ENCODE measurements at regions not wholly inside any gene's neighbourhood (a gene's known extent, or its start where the extent isn't known, plus 50 kb on each side); places are given as distances from the start of the nearest gene placed in this dataset.
"Not testable (repeated sequence)": the region's sequence is repeated elsewhere in the genome, so short reads cannot be mapped to it uniquely, and the experiment has no call there.

DNA sequence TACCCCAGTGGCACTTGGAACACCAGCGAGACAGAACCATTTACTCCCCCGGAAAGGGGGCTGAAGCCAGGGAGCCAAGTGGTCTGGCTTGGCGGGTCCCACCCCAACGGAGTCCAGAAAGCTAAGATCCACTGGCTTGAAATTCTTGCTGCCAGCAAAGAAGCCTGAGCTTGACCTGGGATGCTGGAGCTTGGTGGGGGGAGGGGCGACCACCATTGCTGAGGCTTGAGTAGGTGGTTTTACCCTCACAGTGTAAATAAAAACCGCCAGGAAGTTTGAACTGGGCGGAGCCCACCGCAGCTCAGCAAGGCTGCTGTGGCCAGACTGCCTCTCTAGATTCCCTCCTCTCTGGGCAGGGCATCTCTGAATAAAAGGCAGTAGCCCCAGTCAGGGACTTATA is 62.8 kb downstream of the RPS24 start:
- DNase-seq: not testable (repeated sequence)

GRCh38 chr10:78102593-78102992 is 68.9 kb downstream of the RPS24 start:
- DNase-seq: not testable (repeated sequence)

- DNase-seq: no peak
These were observed 75.5 kb downstream of the RPS24 start for GRCh38 chr10:78109210-78109609.

GRCh38 chr10:78115135-78115853 is 81.6 kb downstream of the RPS24 start:
- DNase-seq: no peak

DNA sequence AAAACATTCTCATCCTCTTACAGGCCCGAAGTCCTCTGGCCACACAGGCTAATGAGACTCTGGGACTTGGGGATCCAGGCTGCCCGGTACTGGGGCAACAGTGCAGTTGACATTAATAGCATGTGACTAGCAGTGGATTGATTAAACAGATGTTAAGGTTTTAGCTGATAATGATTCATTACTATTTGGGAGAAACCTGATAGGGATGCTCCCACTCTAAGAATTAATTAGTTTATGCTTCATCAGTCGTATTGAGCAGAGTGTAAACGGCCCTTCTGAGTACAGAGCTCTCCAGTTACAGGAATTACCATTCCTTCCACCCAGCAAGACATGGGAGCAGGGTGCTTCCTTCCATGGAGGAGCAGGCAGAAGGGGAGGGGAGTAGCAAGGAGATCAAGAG is 82.7 kb downstream of the RPS24 start:
- DNase-seq: no peak

DNA sequence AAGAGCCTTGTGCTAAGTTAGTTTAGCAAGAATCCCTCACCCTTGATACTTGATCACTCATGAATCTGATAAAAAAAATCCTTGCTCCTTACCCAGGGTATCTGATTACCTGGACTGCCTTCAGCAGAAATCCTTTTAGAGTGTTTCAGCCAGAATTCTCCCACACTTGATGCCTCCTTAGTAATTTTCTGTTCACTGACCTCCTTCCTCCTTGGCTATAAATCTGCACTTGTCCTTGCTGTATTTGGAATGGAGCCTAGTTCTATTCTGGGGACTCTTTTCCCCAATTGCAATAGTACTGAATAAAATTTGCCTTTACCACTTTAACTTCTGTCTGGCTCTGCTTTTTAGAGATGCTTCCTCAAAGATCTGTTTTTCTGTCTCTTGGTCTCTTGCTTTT is 84.9 kb downstream of the RPS24 start:
- DNase-seq: no peak

DNA sequence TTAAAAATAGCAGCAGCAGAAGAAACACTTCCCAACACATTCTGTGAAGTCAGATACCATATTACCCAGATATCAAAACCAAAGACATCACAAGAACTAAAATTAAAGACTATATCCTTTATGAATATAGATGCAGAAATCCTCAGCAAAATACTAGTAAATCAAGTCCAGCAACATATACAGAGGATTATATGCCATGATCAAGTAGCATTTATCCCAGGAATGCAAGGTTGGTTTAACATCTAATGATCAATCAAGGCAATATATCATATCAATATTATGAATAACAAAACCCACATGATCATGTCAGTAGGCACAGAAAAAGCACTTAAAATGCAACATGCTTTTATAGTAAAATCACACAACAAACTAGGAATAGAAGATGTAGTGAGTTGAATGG is 88.1 kb downstream of the RPS24 start:
- no peak for DNase-seq

- no peak for DNase-seq
These were observed 90.5 kb downstream of the RPS24 start for GRCh38 chr10:78124167-78124566.

DNA sequence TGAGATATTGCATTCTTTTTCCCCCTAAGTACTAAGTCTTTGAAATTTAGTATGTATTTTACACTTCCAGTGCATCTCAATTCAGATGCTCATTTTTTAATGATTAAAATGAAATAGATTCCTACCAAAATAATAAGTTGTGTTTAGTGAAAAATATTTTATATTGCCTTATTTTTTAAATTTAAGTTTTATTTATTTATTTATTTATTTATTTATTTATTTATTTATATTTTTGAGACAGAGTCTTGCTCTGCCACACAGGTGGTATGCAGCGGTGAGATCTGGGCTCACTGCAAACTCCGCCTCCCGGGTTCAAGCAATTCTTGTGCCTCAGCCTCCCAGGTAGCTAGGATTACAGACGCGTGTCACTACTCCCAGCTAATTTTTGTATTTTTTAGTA is 95.5 kb downstream of the RPS24 start:
- no peak for DNase-seq

GRCh38 chr10:78130966-78131710 is 97.5 kb downstream of the RPS24 start:
- no peak for DNase-seq

DNA sequence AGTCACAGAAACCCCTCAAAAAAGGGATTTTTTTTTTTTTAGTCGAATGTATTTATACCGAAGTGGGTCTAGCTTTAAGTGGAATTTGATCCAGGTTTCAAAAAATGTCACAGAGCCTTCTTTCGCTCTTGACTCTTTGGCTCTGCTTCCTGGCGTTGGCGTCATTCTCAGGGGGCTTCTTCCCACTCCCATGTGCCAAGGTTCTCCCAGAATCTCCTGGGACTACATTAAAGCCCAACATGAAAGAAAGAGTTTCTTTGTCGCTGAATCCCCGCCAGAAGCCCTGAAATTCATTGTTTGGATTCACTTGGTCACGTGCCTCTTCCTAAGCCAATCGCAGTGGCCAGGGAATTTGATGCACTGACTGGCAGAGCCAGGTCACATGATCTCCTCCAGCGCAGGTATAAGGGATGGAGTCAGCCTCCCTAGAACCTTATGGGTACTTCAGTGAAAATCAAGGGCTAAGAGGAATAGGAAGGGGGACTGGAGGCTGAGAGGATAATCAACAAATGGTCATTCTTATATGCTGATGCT is 101.2 kb downstream of the RPS24 start:
- no peak for DNase-seq

GRCh38 chr10:78137147-78137546 is 103.5 kb downstream of the RPS24 start:
- DNase-seq: no peak

DNA sequence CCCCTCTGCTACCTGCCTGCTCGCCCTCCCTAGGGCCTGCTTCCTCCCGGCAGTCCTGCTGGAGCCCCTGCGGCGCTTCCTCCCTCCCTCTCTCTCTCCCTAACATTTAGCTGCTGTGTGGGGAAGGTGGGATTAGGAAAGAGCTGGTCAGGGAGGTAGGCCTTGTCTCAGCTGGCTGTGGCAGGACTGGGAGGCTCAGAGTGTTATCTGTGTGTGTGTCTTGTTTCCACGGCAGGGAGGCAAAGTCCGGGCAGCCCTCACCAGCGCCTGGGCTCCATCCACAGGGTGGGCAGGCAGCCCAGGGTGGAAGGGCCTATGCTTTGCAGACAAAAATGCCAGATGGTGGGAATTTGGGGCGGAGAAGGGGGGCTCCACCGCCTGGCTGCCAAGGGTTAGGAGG is 105.7 kb downstream of the RPS24 start:
- DNase-seq: no peak

GRCh38 chr10:78140066-78140630 is 106.5 kb downstream of the RPS24 start:
- DNase-seq: no peak

DNA sequence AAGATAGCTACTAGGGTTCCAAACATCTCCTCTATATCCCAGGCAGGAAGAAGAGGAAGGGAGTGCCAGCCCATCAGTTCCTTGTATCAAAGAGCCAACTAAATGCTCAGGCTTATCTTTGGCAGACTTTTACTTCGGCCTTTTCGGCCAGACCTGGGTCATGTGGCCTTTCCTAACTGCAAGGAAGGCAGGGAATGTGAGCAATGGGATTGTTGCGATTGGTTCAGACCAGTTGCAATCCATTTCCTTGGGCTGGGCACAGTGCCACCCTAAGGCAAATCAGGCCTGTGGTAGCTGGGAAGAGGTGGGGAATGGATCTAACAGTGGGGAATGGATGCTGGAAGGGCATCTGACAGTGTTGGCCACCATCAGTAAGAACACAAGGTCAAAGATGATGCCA is 109.9 kb downstream of the RPS24 start:
- DNase-seq: no peak

GRCh38 chr10:78146200-78146599 is 112.5 kb downstream of the RPS24 start:
- DNase-seq: no peak

DNA sequence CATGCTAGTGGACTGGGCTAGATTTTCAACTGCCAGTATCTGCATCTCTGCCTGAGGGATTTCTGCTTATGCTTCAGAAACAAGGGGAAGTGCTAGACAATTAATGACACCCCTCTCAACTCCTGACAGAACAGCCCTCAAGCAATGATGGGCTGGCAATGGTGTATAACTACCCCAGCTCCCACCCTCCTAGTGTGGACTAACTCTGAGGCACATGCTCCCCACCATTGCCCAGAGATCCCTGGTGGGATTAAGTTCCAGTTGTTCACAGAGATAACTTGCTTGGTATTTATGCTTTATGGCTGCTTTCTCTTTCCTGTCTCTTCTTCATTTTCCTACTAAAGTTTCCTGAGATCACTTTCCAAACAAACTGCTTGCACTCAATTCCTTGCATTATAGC is 113.5 kb downstream of the RPS24 start:
- no peak for DNase-seq

- no peak for DNase-seq
These were observed 114.7 kb downstream of the RPS24 start for GRCh38 chr10:78148216-78148960.

GRCh38 chr10:78148961-78149612 is 115.4 kb downstream of the RPS24 start:
- DNase-seq: peak; percentile 44

DNA sequence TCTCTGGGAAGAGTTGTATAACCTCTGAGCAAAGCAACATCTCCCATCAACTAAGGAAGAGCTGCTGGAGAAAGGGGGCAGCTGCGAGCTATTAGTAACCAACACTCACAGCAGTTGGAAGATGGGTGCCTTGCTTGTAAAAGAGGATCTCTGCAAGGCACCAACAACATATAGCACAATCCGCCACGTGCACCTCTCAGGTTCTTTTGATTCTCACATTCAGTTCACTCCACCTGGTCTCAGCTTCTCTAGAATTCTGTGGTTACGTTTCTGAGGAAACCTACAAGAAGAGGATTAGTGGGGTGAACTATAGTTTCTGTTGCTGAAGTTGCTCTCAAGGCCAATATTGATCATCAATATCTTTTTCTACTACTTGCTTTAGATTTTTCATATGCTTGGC is 117.1 kb downstream of the RPS24 start:
- DNase-seq: no peak

DNA sequence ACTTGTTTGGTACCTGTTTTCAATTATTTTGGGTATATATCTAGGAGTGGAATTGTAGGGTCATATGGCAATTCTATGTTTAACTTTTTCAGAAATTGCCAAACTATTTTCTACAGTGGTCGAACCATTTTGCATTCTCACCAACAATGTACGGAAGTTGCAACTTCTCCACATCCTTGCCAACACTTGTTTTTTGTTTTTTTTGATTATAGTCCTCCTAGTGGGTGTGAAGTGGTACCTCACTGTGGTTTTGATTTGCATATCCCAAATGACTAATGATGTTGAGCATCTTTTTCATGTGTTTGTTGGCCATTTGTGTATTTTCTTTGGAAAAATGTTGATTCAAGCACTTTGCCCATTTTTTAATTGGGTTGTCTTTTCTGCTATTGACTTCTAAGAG is 122.1 kb downstream of the RPS24 start:
- no peak for DNase-seq

DNA sequence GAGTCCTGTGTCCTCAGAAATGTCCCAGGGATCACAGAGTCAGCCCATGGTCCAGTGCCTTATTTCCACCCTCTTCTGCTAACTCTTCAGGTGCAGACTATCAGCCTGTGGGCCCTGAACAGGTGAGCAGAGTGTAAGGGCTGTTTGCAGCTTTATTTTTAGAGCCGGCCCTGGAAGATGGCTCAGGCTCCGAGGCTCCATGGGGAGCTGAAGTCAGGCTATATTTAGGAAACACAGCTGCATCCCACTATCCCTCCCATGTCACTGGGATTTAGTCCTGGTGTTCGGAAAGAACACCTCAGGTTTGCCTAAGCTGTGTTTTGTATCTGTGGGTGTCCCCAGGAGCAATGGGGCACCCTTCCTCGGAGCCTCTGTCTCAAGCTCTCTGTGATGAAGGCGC is 126.9 kb downstream of the RPS24 start:
- no peak for DNase-seq
